Sigmoid colon (tissue), 6 donors: ENCODE measurements at regions not wholly inside any gene's neighbourhood (a gene's known extent, or its start where the extent isn't known, plus 50 kb on each side); places are given as distances from the start of the nearest gene placed in this dataset.

ENCODE experiments used
- DNase-seq: peaks from one replicate; pipeline ENCODE4 v3.0.0-alpha.2; 2019
- H3K27ac ChIP-seq, 4 donors: fragments of 200-600 bp; sonication (generic); one replicate each; pipeline ENCODE4 v1.5.1; 2016 to 2019; ENCODE audit warnings: mild to moderate bottlenecking in 1 of 4
- H3K27me3 ChIP-seq, 3 donors: fragments of 200-600 bp; sonication (generic); one replicate each; pipeline ENCODE4 v1.5.1; 2019; ENCODE audit warnings: mild to moderate bottlenecking in 1 of 3
- H3K36me3 ChIP-seq, 4 donors: fragments of 200-600 bp; sonication (generic); one replicate each; pipeline ENCODE4 v1.5.1; 2016 to 2019
- H3K4me1 ChIP-seq, 4 donors: fragments of 200-600 bp; sonication (generic); one replicate each; pipeline ENCODE4 v1.5.1; 2017 to 2019
- H3K4me3 ChIP-seq, 4 donors: fragments of 200-600 bp; sonication (generic); one replicate each; pipeline ENCODE4 v1.5.1; 2017 to 2019; ENCODE audit warnings: mild to moderate bottlenecking in 2 of 4, moderate library complexity in 1 of 4
- H3K9me3 ChIP-seq, 4 donors: fragments of 200-600 bp in 3 of 4; sonication (generic) in 3 of 4; one replicate each; pipeline versions ENCODE4 v1.5.1 to v1.6.1; 2013 to 2019
- EP300 ChIP-seq, 4 donors: sonication (generic); formaldehyde crosslinking; IDR thresholded peaks; one replicate each; pipeline ENCODE4 v1.6.1; 2017; ENCODE audit warnings: antibody characterized with exemption in 4 of 4
- POLR2A ChIP-seq, 2 donors: fragments of 450-650 bp; IDR thresholded peaks; one replicate each; pipeline ENCODE4 v1.6.1; 2016; ENCODE audit warnings: antibody characterized with exemption in 2 of 2, mild to moderate bottlenecking in 2 of 2, moderate library complexity in 2 of 2
- POLR2AphosphoS5 ChIP-seq, 4 donors: sonication (generic); formaldehyde crosslinking; IDR thresholded peaks; one replicate each; pipeline ENCODE4 v1.6.1; 2017; ENCODE audit warnings: antibody characterized with exemption in 4 of 4
- WGBS, 2 donors: extraction: QIAGEN DNeasy Blood & Tissue Kit; methylation state at CpG; one replicate each; pipeline ENCODE4 v1.1.7; 2013; 5-methylcytosine and 5-hydroxymethylcytosine counted together
- intact Hi-C: fragments of 100-400 bp; cut with DNase I; formaldehyde crosslinking; loops from one replicate; pipeline ENCODE4 v1.15.1; 2023
- TF ChIP-seq, protein P1 (sequence below), 4 experiments: fragments of 450-650 bp in 3 of 4; fragments of 200-600 bp in 1 of 4; IDR thresholded peaks; one replicate each; pipeline ENCODE4 v1.5.1; 2016 to 2019; ENCODE audit warnings: antibody characterized with exemption in 4 of 4, mild to moderate bottlenecking in 3 of 4, moderate library complexity in 2 of 4
- donor health status: healthy with polysubstance abuse.
- donor health status: healthy.

DNA sequence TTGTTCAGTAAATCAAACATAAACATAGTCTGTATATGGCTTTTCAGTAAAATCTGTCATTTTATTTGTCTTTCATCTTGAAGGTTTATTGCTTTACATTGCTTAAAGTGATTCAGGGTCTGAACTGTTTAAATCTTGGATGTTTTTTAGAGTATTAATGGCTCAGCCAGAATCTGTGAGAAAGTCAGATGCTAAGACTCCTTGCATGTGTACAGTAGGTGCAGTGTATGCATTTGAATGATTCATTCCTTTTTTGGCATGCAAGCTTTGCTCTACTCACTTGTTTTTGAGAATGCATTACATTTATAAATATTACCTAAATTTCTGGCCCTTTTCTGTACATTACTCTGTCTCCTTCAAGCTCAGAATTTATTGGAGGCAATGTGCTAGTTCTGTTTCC lies 271.0 kb upstream of the RIOK2 start:
- H3K36me3 ChIP-seq: no peaks in the 10 kb centered on the region
- no peak overlapping the region for H3K4me3 ChIP-seq
- no peaks in the 10 kb centered on the region for H3K4me1 ChIP-seq
- no peaks in the 10 kb centered on the region for H3K9me3 ChIP-seq
- intact Hi-C loops: no loop called here
- no peak for DNase-seq
- H3K27me3 ChIP-seq: no peaks in the 10 kb centered on the region
- TF ChIP-seq, protein P1, sequence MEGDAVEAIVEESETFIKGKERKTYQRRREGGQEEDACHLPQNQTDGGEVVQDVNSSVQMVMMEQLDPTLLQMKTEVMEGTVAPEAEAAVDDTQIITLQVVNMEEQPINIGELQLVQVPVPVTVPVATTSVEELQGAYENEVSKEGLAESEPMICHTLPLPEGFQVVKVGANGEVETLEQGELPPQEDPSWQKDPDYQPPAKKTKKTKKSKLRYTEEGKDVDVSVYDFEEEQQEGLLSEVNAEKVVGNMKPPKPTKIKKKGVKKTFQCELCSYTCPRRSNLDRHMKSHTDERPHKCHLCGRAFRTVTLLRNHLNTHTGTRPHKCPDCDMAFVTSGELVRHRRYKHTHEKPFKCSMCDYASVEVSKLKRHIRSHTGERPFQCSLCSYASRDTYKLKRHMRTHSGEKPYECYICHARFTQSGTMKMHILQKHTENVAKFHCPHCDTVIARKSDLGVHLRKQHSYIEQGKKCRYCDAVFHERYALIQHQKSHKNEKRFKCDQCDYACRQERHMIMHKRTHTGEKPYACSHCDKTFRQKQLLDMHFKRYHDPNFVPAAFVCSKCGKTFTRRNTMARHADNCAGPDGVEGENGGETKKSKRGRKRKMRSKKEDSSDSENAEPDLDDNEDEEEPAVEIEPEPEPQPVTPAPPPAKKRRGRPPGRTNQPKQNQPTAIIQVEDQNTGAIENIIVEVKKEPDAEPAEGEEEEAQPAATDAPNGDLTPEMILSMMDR (IDR thresholded peaks at IDR 0.05): no peak
- TF ChIP-seq POLR2AphosphoS5 (IDR thresholded peaks at IDR 0.05) (no peak), POLR2A (IDR thresholded peaks at IDR 0.05) (no peak), EP300 (IDR thresholded peaks at IDR 0.05) (no peak)
- no peak overlapping the region for H3K27ac ChIP-seq

DNA sequence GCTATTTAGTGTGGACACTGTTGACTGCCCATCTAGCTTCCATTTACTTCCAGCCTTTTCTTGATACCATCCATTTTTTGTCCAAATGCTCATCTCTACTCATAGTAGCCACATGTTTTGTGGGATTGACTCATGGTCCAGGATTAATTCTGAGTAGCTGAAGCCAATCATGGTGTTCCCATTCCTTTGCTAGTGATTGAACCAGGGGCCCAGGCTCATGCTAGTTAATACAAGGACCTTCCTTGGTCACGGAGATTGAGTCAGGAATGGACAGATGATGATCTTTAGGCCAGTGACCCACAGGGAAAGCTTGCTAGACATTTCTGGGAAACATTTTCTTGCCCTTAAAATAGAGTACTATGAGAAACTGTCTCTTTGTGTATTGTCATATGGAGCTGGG lies 272.9 kb upstream of the RIOK2 start:
- Histone ChIP-seq H3K27ac (no peak overlapping the region), H3K9me3 (no peaks in the 10 kb centered on the region), H3K4me3 (no peak overlapping the region), H3K27me3 (no peaks in the 10 kb centered on the region), H3K36me3 (no peaks in the 10 kb centered on the region), H3K4me1 (no peaks in the 10 kb centered on the region)
- TF ChIP-seq, protein P1 (IDR thresholded peaks at IDR 0.05): no peak
- TF ChIP-seq POLR2A (IDR thresholded peaks at IDR 0.05): no peak
- TF ChIP-seq POLR2AphosphoS5 (IDR thresholded peaks at IDR 0.05): no peak
- no peak for TF ChIP-seq EP300 (IDR thresholded peaks at IDR 0.05)
- DNase-seq: no peak
- intact Hi-C loops: no loop called here
- 89 to 91% methylated on average over 1 of the region's 1 CpG for WGBS, 2 donors

DNA sequence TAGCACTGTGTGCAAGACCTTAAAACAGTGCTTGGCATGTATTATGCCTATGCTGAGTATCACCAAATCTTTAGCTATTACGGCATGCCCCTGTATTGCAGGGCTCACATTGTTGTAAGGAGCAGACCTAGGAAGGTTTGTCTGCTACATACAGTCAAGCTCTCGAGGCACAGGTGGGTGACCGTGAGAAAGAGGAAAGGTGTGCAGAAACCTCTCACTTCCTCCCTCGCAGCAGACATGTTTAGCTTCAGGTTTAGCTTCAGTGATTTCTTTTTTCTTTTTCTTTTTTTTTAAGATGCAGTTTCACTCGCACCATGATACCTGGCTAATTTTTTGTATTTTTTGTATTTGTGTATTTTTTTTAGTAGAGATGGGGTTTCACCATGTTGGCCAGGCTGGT lies 275.8 kb upstream of the RIOK2 start:
- intact Hi-C loops: no loop called here
- no peak overlapping the region for H3K4me3 ChIP-seq
- no peaks in the 10 kb centered on the region for H3K9me3 ChIP-seq
- no peaks in the 10 kb centered on the region for H3K36me3 ChIP-seq
- TF ChIP-seq POLR2AphosphoS5 (IDR thresholded peaks at IDR 0.05): no peak
- no peak for TF ChIP-seq EP300 (IDR thresholded peaks at IDR 0.05)
- no peak for TF ChIP-seq POLR2A (IDR thresholded peaks at IDR 0.05)
- TF ChIP-seq, protein P1 (IDR thresholded peaks at IDR 0.05): no peak
- DNase-seq: no peak
- H3K27ac ChIP-seq: no peak overlapping the region
- WGBS, 2 donors: 85 to 92% methylated on average over 5 of the region's 5 CpGs
- no peaks in the 10 kb centered on the region for H3K4me1 ChIP-seq
- H3K27me3 ChIP-seq: no peaks in the 10 kb centered on the region

DNA sequence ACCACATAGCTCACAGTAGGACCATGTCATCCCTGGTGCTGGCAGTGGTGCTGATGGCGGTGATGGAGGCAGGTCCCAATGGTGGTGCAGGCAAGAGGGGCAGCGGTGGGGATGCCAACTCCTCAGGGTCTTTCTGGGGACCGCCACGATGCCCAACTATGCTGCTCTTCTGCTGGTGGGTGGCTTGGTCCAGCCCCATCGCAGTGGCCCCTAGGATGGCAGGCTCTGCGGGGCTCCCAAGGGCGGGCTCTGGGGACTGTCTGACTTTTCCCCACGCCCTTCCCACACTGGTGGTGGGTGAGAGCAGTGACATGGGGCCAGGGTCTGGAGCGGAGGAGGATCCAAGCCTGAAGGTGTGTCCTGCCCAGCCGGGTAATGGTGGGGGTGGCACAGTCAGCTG lies 288.9 kb upstream of the RIOK2 start:
- intact Hi-C loops: no loop called here
- no peak for DNase-seq
- 92 to 95% methylated on average over 10 of the region's 10 CpGs for WGBS, 2 donors
- Histone ChIP-seq H3K27ac (no peak overlapping the region), H3K36me3 (no peaks in the 10 kb centered on the region), H3K9me3 (peaks cover 0 to 7% (median 0%) of the 10 kb centered on the region in 4 donors), H3K4me1 (no peaks in the 10 kb centered on the region), H3K4me3 (no peak overlapping the region), H3K27me3 (no peaks in the 10 kb centered on the region)
- TF ChIP-seq POLR2A (IDR thresholded peaks at IDR 0.05): no peak
- no peak for TF ChIP-seq POLR2AphosphoS5 (IDR thresholded peaks at IDR 0.05)
- TF ChIP-seq EP300 (IDR thresholded peaks at IDR 0.05): no peak
- TF ChIP-seq, protein P1 (IDR thresholded peaks at IDR 0.05): no peak

DNA sequence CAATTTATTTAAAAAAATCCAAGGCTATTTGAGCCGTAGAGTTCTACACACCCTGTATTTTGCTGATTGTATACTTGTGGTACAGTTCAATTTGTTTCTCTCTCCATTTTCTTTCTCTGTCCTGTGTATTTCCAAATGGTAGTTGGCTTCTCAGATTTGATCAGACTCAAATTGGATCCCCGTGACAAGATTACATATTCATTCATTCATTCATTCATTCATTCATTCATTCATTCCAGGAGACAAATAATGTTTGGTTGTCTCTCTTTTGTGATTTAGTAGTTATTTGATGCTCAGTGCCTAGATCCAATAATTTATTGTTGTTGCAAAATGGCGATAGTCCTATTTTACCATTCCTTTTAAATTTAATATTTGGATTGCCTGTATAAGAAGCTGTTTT lies 292.8 kb upstream of the RIOK2 start:
- TF ChIP-seq EP300 (IDR thresholded peaks at IDR 0.05) (no peak), POLR2AphosphoS5 (IDR thresholded peaks at IDR 0.05) (no peak), POLR2A (IDR thresholded peaks at IDR 0.05) (no peak)
- TF ChIP-seq, protein P1 (IDR thresholded peaks at IDR 0.05): no peak
- Histone ChIP-seq H3K9me3 (no peaks in the 10 kb centered on the region), H3K27me3 (no peaks in the 10 kb centered on the region), H3K36me3 (no peaks in the 10 kb centered on the region), H3K4me1 (no peaks in the 10 kb centered on the region), H3K27ac (no peak overlapping the region), H3K4me3 (no peak overlapping the region)
- DNase-seq: no peak
- 92% methylated on average over 3 of the region's 3 CpGs for WGBS, 2 donors
- intact Hi-C loops: no loop called here
